Neural progenitor cell (in vitro differentiated cells): ENCODE measurements at regions not wholly inside any gene's neighbourhood (a gene's known extent, or its start where the extent isn't known, plus 50 kb on each side); places are given as distances from the start of the nearest gene placed in this dataset.

Experiments
- EZH2 ChIP-seq: fragments of 200-600 bp; sonication (generic); IDR thresholded peaks from 2 replicates; pipeline ENCODE4 v1.6.1; 2017; ENCODE audit warnings: antibody characterized with exemption, mild to moderate bottlenecking, moderate library complexity
- EZH2phosphoT487 ChIP-seq: fragments of 200-600 bp; sonication (generic); IDR thresholded peaks from 2 replicates; pipeline ENCODE4 v1.6.1; 2017; ENCODE audit warnings: antibody characterized with exemption
- TF ChIP-seq, protein P1 (sequence below): fragments of 200-600 bp; sonication (generic); IDR thresholded peaks from 2 replicates; pipeline ENCODE4 v1.5.1; 2017; ENCODE audit warnings: antibody characterized with exemption, mild to moderate bottlenecking

DNA sequence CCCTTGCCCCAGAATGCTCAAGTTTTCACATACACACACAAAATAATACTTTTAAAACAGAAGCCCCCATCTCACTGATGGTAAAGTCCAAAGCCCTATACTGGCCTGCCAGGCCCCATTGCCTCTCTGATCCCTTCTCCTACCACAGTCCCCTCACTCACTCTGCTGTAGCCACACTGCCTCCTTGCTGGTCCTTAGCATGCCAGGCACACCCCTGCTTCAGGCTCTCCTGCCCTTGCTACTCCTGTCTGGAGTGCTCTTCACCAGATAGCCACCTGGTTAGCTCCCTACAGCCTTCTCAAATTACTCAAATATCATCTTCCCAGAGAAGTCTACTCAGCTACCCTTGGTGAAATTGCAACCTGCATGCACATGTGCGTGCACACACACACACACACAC is 177.5 kb downstream of the C5orf15 start:
- TF ChIP-seq, protein P1, sequence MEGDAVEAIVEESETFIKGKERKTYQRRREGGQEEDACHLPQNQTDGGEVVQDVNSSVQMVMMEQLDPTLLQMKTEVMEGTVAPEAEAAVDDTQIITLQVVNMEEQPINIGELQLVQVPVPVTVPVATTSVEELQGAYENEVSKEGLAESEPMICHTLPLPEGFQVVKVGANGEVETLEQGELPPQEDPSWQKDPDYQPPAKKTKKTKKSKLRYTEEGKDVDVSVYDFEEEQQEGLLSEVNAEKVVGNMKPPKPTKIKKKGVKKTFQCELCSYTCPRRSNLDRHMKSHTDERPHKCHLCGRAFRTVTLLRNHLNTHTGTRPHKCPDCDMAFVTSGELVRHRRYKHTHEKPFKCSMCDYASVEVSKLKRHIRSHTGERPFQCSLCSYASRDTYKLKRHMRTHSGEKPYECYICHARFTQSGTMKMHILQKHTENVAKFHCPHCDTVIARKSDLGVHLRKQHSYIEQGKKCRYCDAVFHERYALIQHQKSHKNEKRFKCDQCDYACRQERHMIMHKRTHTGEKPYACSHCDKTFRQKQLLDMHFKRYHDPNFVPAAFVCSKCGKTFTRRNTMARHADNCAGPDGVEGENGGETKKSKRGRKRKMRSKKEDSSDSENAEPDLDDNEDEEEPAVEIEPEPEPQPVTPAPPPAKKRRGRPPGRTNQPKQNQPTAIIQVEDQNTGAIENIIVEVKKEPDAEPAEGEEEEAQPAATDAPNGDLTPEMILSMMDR, result no peak
- TF ChIP-seq EZH2 (no peak), EZH2phosphoT487 (no peak)
